ENCODE measurements at regions not wholly inside any gene's neighbourhood (a gene's known extent, or its start where the extent isn't known, plus 50 kb on each side); places are given as distances from the start of the nearest gene placed in this dataset.
A peak's percentile ranks its signal among the peaks of the same experiment; 100 is the strongest.

DNA sequence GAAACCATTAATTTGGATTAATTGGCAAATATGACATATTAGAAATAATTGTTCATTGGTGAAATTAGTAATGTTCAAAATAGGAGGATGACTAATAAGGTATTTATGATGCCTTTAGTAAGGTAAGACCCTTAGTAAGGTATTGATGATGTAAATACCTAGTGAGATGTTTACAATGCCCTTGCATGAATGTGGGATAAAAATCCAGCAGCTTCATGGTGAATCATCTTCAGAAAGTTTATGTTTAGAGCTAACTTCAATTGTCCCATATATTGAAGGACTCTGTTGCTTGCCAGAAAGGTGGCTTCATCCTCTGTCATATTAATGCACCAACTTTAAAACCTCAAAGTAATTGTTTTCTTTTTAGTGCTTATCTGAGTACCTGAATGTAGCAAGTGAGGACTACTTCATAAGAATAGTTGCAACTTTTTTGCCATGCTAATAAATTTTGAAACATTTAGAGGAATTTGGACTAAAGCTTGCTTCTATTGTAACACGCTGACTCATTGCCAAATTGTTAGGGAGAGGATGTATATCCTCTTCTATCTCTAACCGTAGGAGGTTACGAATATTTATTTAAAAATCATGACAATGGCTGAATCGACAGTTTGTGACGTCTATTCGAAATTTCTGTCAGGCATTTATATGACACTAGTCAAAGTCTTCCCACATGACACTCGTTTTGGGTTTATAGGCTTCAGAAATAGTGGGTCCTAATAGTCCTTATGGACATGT, 174.1 kb upstream of the HS3ST1 start:
- H3K4me3 ChIP-seq (replicated peaks in 1 of 2; ENCODE audit: low read depth in 2 of 2, low read length in 2 of 2) = no peak overlapping the region
- TF ChIP-seq, protein P1, sequence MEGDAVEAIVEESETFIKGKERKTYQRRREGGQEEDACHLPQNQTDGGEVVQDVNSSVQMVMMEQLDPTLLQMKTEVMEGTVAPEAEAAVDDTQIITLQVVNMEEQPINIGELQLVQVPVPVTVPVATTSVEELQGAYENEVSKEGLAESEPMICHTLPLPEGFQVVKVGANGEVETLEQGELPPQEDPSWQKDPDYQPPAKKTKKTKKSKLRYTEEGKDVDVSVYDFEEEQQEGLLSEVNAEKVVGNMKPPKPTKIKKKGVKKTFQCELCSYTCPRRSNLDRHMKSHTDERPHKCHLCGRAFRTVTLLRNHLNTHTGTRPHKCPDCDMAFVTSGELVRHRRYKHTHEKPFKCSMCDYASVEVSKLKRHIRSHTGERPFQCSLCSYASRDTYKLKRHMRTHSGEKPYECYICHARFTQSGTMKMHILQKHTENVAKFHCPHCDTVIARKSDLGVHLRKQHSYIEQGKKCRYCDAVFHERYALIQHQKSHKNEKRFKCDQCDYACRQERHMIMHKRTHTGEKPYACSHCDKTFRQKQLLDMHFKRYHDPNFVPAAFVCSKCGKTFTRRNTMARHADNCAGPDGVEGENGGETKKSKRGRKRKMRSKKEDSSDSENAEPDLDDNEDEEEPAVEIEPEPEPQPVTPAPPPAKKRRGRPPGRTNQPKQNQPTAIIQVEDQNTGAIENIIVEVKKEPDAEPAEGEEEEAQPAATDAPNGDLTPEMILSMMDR (IDR thresholded peaks at IDR 0.05; ENCODE audit: low read depth, low read length) = no peak
- DNase-seq (ENCODE audit: low read depth in 2 of 2) = peak in 1 of 2 donors; percentile 44

DNA sequence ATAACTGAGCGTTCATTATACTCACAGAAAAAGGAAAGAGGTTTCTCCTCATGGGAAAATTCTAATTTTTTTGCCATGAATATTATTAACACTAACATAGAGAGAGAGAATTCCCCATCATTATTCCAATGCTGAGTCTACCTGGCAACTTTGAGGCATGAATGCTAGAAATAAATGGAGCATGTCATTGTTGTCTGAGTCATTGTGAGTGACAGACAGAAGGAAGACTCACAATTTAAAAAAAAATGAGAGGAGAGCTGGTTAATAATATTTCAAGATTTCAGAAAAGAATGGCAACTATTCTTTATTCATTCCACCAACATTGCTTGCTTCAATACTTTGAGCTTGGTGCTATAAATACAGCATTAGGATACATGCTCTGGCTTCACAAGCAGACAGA, 170.4 kb upstream of the HS3ST1 start:
- DNase-seq (ENCODE audit: low read depth in 2 of 2) = no peak
- TF ChIP-seq, protein P1 (IDR thresholded peaks at IDR 0.05; ENCODE audit: low read depth, low read length) = no peak
- H3K4me3 ChIP-seq (replicated peaks in 1 of 2; ENCODE audit: low read depth in 2 of 2, low read length in 2 of 2) = no peak overlapping the region

DNA sequence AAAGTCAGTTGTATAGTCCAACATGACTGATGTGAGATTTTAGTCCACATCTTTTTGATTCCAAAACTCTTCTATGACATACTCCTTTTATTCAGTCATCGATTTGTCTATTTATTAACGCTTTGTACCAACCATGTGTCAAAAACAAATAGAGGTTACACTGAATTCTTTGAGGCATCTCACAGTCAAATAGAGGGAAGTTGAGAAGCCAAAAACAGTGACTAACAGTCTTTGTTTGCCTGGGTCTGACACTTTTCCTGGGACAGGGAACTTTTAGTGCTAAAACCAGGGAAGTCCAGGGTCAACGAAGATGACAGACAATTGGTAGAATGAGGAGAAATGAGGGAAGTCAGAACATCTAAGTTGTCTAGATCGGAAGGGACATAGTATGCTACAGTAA, 169.9 kb upstream of the HS3ST1 start:
- DNase-seq (ENCODE audit: low read depth in 2 of 2) = no peak
- TF ChIP-seq, protein P1 (IDR thresholded peaks at IDR 0.05; ENCODE audit: low read depth, low read length) = no peak
- no peak overlapping the region for H3K4me3 ChIP-seq (replicated peaks in 1 of 2; ENCODE audit: low read depth in 2 of 2, low read length in 2 of 2)

DNA sequence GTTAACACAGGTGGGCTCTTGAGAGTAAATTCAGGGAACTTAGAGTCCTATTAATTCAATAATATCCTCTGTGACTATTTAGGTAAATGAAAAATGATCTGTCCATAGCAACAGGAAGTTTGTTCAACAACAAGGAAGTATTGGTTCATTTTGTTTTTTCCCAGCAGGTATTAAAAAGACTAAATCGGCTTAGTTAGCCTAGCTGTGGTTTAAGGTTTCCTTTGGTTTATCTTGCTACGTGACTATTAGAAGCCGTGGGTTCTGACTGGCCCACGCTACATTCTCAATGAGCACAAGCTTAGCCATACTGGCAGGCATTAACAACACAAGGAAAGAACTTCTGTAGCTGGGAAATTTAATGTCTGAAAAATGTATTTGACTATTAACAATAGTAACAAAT, 168.8 kb upstream of the HS3ST1 start:
- TF ChIP-seq, protein P1 (IDR thresholded peaks at IDR 0.05; ENCODE audit: low read depth, low read length) = no peak
- DNase-seq (ENCODE audit: low read depth in 2 of 2) = no peak
- no peak overlapping the region for H3K4me3 ChIP-seq (replicated peaks in 1 of 2; ENCODE audit: low read depth in 2 of 2, low read length in 2 of 2)

DNA sequence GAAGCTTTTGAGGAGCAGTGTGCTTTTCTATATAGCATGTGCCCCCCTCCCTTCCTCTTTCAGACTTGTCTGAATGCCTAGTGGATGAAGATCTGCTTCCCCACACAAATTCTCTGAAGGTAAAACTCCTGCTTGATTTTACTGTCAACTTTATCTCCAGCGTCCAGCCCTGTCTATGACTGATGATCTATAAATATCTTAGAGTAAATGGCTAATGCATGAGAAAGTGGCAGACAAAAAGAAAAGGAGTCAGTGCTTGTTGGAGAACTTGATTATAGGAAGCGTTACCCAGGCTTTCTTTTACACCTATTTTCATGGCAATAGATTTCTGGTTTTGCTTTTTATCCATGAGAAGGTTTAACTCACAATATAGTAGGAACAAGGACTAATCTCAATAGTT, 168.3 kb upstream of the HS3ST1 start:
- H3K4me3 ChIP-seq (replicated peaks in 1 of 2; ENCODE audit: low read depth in 2 of 2, low read length in 2 of 2) = no peak overlapping the region
- no peak for DNase-seq (ENCODE audit: low read depth in 2 of 2)
- TF ChIP-seq, protein P1 (IDR thresholded peaks at IDR 0.05; ENCODE audit: low read depth, low read length) = no peak

DNA sequence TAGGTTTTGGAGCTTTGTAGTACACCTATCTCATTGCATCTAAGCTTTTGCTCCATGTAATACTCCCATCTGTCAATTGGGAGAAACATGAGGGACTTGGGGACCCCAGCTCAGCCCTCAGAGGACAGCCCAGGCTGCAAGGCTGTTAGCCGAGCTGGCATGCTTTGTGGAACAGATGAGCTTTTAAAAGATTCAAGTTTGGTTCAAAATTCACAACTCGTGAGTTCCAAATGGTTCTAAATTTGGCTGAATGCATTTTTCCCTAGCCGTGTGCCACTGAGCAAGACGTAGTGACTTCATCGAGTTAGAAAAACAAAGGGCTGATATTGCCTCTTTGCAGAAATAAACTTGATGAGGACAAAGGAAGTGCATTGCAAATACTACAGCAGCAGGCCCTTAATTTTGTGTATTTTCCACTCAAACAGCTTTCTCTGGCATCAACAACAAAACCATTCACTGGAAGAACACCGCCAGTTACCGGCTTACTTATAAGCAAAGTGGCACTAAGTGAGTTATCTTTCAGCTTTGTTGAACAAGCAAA, 165.0 kb upstream of the HS3ST1 start:
- TF ChIP-seq, protein P1 (IDR thresholded peaks at IDR 0.05; ENCODE audit: low read depth, low read length) = no peak
- DNase-seq (ENCODE audit: low read depth in 2 of 2) = no peak
- H3K4me3 ChIP-seq (replicated peaks in 1 of 2; ENCODE audit: low read depth in 2 of 2, low read length in 2 of 2) = no peak overlapping the region

All from cardiac fibroblast (primary cell).